Astrocyte (in vitro differentiated cells and primary cell): ENCODE measurements at regions not wholly inside any gene's neighbourhood (a gene's known extent, or its start where the extent isn't known, plus 50 kb on each side); places are given as distances from the start of the nearest gene placed in this dataset.

ENCODE experiments used
- DNase-seq: peaks from one replicate; pipeline ENCODE4 v3.0.0-alpha.2; 2010; ENCODE audit warnings: low read depth
- FAIRE-seq: peaks from 2 replicates; lab custom pipeline; 2011; peaks lifted over from hg19 to GRCh38; lab: Jason Lieb, UNC
- H2AFZ ChIP-seq: 2 replicates; pipeline ENCODE4 v1.6.0; 2012; ENCODE audit warnings: low read depth, low read length, inconsistent platforms
- H3K27ac ChIP-seq: 2 replicates; pipeline ENCODE4 v1.5.1; 2011; ENCODE audit warnings: low read depth, low read length, inconsistent platforms
- H3K27me3 ChIP-seq: 2 replicates; pipeline ENCODE4 v1.6.0; 2011; ENCODE audit warnings: low read length, inconsistent platforms; ENCODE audit not compliant: insufficient read depth
- H3K36me3 ChIP-seq: 2 replicates; pipeline ENCODE4 v1.5.1; 2011; ENCODE audit warnings: low read length, inconsistent platforms; ENCODE audit not compliant: insufficient read depth
- H3K4me1 ChIP-seq: 2 replicates; pipeline ENCODE4 v1.5.1; 2011; ENCODE audit warnings: low read length, inconsistent platforms; ENCODE audit not compliant: insufficient read depth
- H3K4me2 ChIP-seq: 2 replicates; pipeline ENCODE4 v1.6.0; 2012; ENCODE audit warnings: low read length, inconsistent platforms
- H3K4me3 ChIP-seq: 2 replicates; pipeline ENCODE4 v1.5.1; 2011; ENCODE audit warnings: low read depth, mild to moderate bottlenecking, low read length, inconsistent platforms; ENCODE audit not compliant: insufficient read depth
- H3K79me2 ChIP-seq: 2 replicates; pipeline ENCODE4 v1.6.0; 2012; ENCODE audit warnings: mild to moderate bottlenecking, low read length, inconsistent platforms; ENCODE audit not compliant: insufficient read depth
- H3K9ac ChIP-seq: 2 replicates; pipeline ENCODE4 v1.6.0; 2012; ENCODE audit warnings: mild to moderate bottlenecking, low read length, inconsistent platforms
- H3K9me3 ChIP-seq: 2 replicates; pipeline ENCODE4 v1.5.1; 2012; ENCODE audit warnings: low read depth, mild to moderate bottlenecking, low read length, inconsistent platforms; ENCODE audit not compliant: insufficient read depth
- H4K20me1 ChIP-seq: 2 replicates; pipeline ENCODE4 v1.6.0; 2012; ENCODE audit warnings: low read length, inconsistent platforms; ENCODE audit not compliant: insufficient read depth
- H3K27ac Mint-ChIP-seq: one replicate; pipeline ENCODE4 v1.8.0; 2021; ENCODE audit warnings: mild to moderate bottlenecking, mixed read lengths; ENCODE audit not compliant: unreplicated experiment
- H3K27me3 Mint-ChIP-seq: one replicate; pipeline ENCODE4 v1.8.0; 2021; ENCODE audit warnings: low read depth, mixed read lengths; ENCODE audit not compliant: unreplicated experiment
- H3K36me3 Mint-ChIP-seq: one replicate; pipeline ENCODE4 v1.8.0; 2021; ENCODE audit warnings: low read depth, mixed read lengths; ENCODE audit not compliant: unreplicated experiment
- H3K4me1 Mint-ChIP-seq: one replicate; pipeline ENCODE4 v1.8.0; 2021; ENCODE audit warnings: low read depth, mixed read lengths; ENCODE audit not compliant: unreplicated experiment
- H3K4me3 Mint-ChIP-seq: one replicate; pipeline ENCODE4 v1.8.0; 2021; ENCODE audit warnings: mild to moderate bottlenecking, moderate library complexity, mixed read lengths; ENCODE audit not compliant: unreplicated experiment
- H3K9me3 Mint-ChIP-seq: one replicate; pipeline ENCODE4 v1.8.0; 2021; ENCODE audit warnings: mild to moderate bottlenecking, mixed read lengths; ENCODE audit not compliant: unreplicated experiment
- CTCF ChIP-seq: IDR thresholded peaks from 2 replicates; pipeline ENCODE4 v1.5.1; 2011; ENCODE audit warnings: low read depth, mild to moderate bottlenecking, inconsistent platforms, low read length, moderate library complexity; ENCODE audit not compliant: insufficient read depth
- EZH2 ChIP-seq: IDR thresholded peaks from 2 replicates; pipeline ENCODE4 v1.6.1; 2012; ENCODE audit warnings: mild to moderate bottlenecking, low read length, inconsistent platforms; ENCODE audit not compliant: insufficient read depth

DNA sequence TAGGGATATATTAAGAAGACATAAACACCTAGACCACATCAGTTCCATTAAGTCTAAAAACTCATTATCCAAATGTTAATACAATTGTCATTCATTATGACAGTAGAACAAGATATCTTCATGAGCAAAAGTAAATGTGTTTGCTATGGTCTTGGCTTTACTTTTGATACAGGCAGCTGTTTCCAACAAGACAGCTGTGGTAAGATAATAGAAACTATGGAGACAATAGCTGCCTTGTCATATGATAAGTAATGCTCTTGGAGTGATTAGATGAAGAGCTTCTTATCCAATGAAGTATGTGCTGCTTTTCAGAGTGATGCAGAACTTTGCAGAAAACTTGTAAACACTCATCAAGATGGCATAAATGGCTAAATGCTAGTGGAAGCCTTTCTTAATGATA is 1066.0 kb downstream of the FSTL5 start:
- no peak overlapping the region for H3K9ac ChIP-seq
- H3K27ac ChIP-seq, result no peak overlapping the region
- no peaks in the 10 kb centered on the region for H3K79me2 ChIP-seq
- TF ChIP-seq EZH2, result no peak
- H3K4me2 ChIP-seq, result no peak overlapping the region
- H3K27me3 ChIP-seq, result no peaks in the 10 kb centered on the region
- H3K4me1 Mint-ChIP-seq, result no peaks in the 10 kb centered on the region
- H3K36me3 ChIP-seq, result no peaks in the 10 kb centered on the region
- DNase-seq (no peak), FAIRE-seq (no peak)
- H3K27me3 Mint-ChIP-seq, result no peaks in the 10 kb centered on the region
- H3K27ac Mint-ChIP-seq, result no peak overlapping the region
- H3K4me3 Mint-ChIP-seq, result no peak overlapping the region
- no peaks in the 10 kb centered on the region for H3K9me3 ChIP-seq
- no peaks in the 10 kb centered on the region for H3K4me1 ChIP-seq
- H2AFZ ChIP-seq, result no peak overlapping the region
- no peaks in the 10 kb centered on the region for H3K9me3 Mint-ChIP-seq
- no peaks in the 10 kb centered on the region for H4K20me1 ChIP-seq
- H3K4me3 ChIP-seq, result no peak overlapping the region
- no peaks in the 10 kb centered on the region for H3K36me3 Mint-ChIP-seq

- Histone ChIP-seq H3K9me3 (no peaks in the 10 kb centered on the region), H3K4me1 (no peaks in the 10 kb centered on the region), H4K20me1 (no peaks in the 10 kb centered on the region), H3K27me3 (no peaks in the 10 kb centered on the region), H3K4me2 (no peak overlapping the region), H3K79me2 (no peaks in the 10 kb centered on the region), H2AFZ (no peak overlapping the region), H3K4me3 (no peak overlapping the region), H3K36me3 (no peaks in the 10 kb centered on the region), H3K27ac (no peak overlapping the region), H3K9ac (no peak overlapping the region)
- H3K9me3 Mint-ChIP-seq, result no peaks in the 10 kb centered on the region
- no peaks in the 10 kb centered on the region for H3K36me3 Mint-ChIP-seq
- H3K4me3 Mint-ChIP-seq, result no peak overlapping the region
- H3K27ac Mint-ChIP-seq, result no peak overlapping the region
- FAIRE-seq (no peak), DNase-seq (no peak)
- no peak for TF ChIP-seq CTCF
- no peaks in the 10 kb centered on the region for H3K27me3 Mint-ChIP-seq
- no peaks in the 10 kb centered on the region for H3K4me1 Mint-ChIP-seq
Observed at GRCh38 chr4:161061046-161061445, 1102.8 kb downstream of the FSTL5 start.
